ENCODE measurements at regions not wholly inside any gene's neighbourhood (a gene's known extent, or its start where the extent isn't known, plus 50 kb on each side); places are given as distances from the start of the nearest gene placed in this dataset.

GRCh38 chr5:113974976-113975375, 386.9 kb upstream of the KCNN2 start:
- no peak for TF ChIP-seq JUNB (IDR thresholded peaks at IDR 0.05; ENCODE audit: unreplicated experiment)
- no peak for TF ChIP-seq NANOG (IDR thresholded peaks at IDR 0.05; ENCODE audit: borderline replicate concordance)
- TF ChIP-seq, protein P1, sequence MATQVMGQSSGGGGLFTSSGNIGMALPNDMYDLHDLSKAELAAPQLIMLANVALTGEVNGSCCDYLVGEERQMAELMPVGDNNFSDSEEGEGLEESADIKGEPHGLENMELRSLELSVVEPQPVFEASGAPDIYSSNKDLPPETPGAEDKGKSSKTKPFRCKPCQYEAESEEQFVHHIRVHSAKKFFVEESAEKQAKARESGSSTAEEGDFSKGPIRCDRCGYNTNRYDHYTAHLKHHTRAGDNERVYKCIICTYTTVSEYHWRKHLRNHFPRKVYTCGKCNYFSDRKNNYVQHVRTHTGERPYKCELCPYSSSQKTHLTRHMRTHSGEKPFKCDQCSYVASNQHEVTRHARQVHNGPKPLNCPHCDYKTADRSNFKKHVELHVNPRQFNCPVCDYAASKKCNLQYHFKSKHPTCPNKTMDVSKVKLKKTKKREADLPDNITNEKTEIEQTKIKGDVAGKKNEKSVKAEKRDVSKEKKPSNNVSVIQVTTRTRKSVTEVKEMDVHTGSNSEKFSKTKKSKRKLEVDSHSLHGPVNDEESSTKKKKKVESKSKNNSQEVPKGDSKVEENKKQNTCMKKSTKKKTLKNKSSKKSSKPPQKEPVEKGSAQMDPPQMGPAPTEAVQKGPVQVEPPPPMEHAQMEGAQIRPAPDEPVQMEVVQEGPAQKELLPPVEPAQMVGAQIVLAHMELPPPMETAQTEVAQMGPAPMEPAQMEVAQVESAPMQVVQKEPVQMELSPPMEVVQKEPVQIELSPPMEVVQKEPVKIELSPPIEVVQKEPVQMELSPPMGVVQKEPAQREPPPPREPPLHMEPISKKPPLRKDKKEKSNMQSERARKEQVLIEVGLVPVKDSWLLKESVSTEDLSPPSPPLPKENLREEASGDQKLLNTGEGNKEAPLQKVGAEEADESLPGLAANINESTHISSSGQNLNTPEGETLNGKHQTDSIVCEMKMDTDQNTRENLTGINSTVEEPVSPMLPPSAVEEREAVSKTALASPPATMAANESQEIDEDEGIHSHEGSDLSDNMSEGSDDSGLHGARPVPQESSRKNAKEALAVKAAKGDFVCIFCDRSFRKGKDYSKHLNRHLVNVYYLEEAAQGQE (IDR thresholded peaks at IDR 0.05; ENCODE audit: unreplicated experiment): no peak
- no peak for TF ChIP-seq CTCF (conservative IDR thresholded peaks at IDR 0.05; ENCODE audit: low read depth in 2 of 2)
- no peak for TF ChIP-seq EZH2 (IDR thresholded peaks at IDR 0.05; ENCODE audit: low read depth, unreplicated experiment)
- TF ChIP-seq ZNF462 (CRISPR knock-in tag; IDR thresholded peaks at IDR 0.05): no peak
- TF ChIP-seq CREB1 (CRISPR knock-in tag; IDR thresholded peaks at IDR 0.05; ENCODE audit: low read depth): no peak
- no peak for TF ChIP-seq ETS1 (IDR thresholded peaks at IDR 0.05)
- TF ChIP-seq STAT1 (IDR thresholded peaks at IDR 0.05; ENCODE audit: unreplicated experiment): no peak
- TF ChIP-seq EZH2phosphoT487 (IDR thresholded peaks at IDR 0.05; ENCODE audit: unreplicated experiment): no peak
- no peak for TF ChIP-seq POLR2AphosphoS5 (IDR thresholded peaks at IDR 0.05; ENCODE audit: low read depth)
- no peak for TF ChIP-seq ZNF114 (CRISPR knock-in tag; IDR thresholded peaks at IDR 0.05)
- TF ChIP-seq ZNF331 (CRISPR knock-in tag; IDR thresholded peaks at IDR 0.05; ENCODE audit: low read depth): no peak
- Histone ChIP-seq H3K9me2 (ENCODE audit: insufficient read depth) (no peaks in the 10 kb centered on the region; the same call in none of the 2 replicates), H3K36me3 (ENCODE audit: insufficient read depth) (no peaks in the 10 kb centered on the region), H3F3A (replicated peaks; ENCODE audit: low read depth) (no peaks in the 10 kb centered on the region), H3K4me3 (no peak overlapping the region), H2AFZ (no peak overlapping the region), H3K4me1 (ENCODE audit: insufficient read depth) (no peaks in the 10 kb centered on the region), H3K27ac (ENCODE audit: low read depth) (no peak overlapping the region), H4K20me1 (replicated peaks; ENCODE audit: insufficient read depth) (no peaks in the 10 kb centered on the region), H3K79me2 (replicated peaks; ENCODE audit: insufficient read depth) (no peaks in the 10 kb centered on the region), H3K4me2 (no peak overlapping the region), H3K27me3 (ENCODE audit: insufficient read depth) (no peaks in the 10 kb centered on the region)
- Mint-ChIP-seq H3K9me3 (no peaks in the 10 kb centered on the region), H3K4me3 (no peak overlapping the region), H3K36me3 (ENCODE audit: low read depth) (no peaks in the 10 kb centered on the region), H3K4me1 (no peaks in the 10 kb centered on the region), H3K27ac (no peak overlapping the region), H3K27me3 (ENCODE audit: insufficient read depth, low read depth, poor library complexity) (no peaks in the 10 kb centered on the region)
- DNase-seq (ENCODE audit: low spot score) (no peak), ATAC-seq (no peak)
